HG02610 (cell line): ENCODE measurements at regions not wholly inside any gene's neighbourhood (a gene's known extent, or its start where the extent isn't known, plus 50 kb on each side); places are given as distances from the start of the nearest gene placed in this dataset.
"Not testable (repeated sequence)": the region's sequence is repeated elsewhere in the genome, so short reads cannot be mapped to it uniquely, and the experiment has no call there.

ENCODE experiments used
- ATAC-seq: cut with Tn5 transposase; IDR thresholded peaks from one replicate; pipeline ENCODE4 v1.9.1; 2021; ENCODE audit warnings: mild to moderate bottlenecking, moderate library complexity; ENCODE audit not compliant: unreplicated experiment

GRCh38 chr6:122145741-122146240 lies 253.7 kb upstream of the HSF2 start:
- no peak for ATAC-seq

- no peak for ATAC-seq
Observed at GRCh38 chr6:122147291-122147690, 252.2 kb upstream of the HSF2 start.

- ATAC-seq: no peak
Observed at GRCh38 chr6:122151066-122151465, 248.4 kb upstream of the HSF2 start.

- ATAC-seq: no peak
Observed at GRCh38 chr6:122151763-122152162, 247.7 kb upstream of the HSF2 start.

GRCh38 chr6:122153557-122153956 lies 245.9 kb upstream of the HSF2 start:
- ATAC-seq: no peak

GRCh38 chr6:122154155-122154554 lies 245.3 kb upstream of the HSF2 start:
- ATAC-seq: no peak

GRCh38 chr6:122154912-122155575 lies 244.4 kb upstream of the HSF2 start:
- no peak for ATAC-seq

- ATAC-seq: no peak
Observed at GRCh38 chr6:122161136-122161535, 238.3 kb upstream of the HSF2 start.

GRCh38 chr6:122165014-122165413 lies 234.4 kb upstream of the HSF2 start:
- no peak for ATAC-seq

- ATAC-seq: no peak
Observed at GRCh38 chr6:122170274-122170673, 229.2 kb upstream of the HSF2 start.

- no peak for ATAC-seq
Observed at GRCh38 chr6:122178988-122179387, 220.5 kb upstream of the HSF2 start.

- no peak for ATAC-seq
Observed at GRCh38 chr6:122180132-122180531, 219.3 kb upstream of the HSF2 start.

GRCh38 chr6:122182061-122182460 lies 217.4 kb upstream of the HSF2 start:
- no peak for ATAC-seq

GRCh38 chr6:122184401-122184827 lies 215.0 kb upstream of the HSF2 start:
- no peak for ATAC-seq

- not testable (repeated sequence) for ATAC-seq
Observed at GRCh38 chr6:122185458-122185857, 214.0 kb upstream of the HSF2 start.

- ATAC-seq: no peak
Observed at GRCh38 chr6:122187186-122187585, 212.3 kb upstream of the HSF2 start.

- ATAC-seq: no peak
Observed at GRCh38 chr6:122198922-122199321, 200.5 kb upstream of the HSF2 start.

GRCh38 chr6:122200440-122200839 lies 199.0 kb upstream of the HSF2 start:
- no peak for ATAC-seq

- no peak for ATAC-seq
Observed at GRCh38 chr6:122202576-122203137, 196.8 kb upstream of the HSF2 start.

- no peak for ATAC-seq
Observed at GRCh38 chr6:122207061-122207460, 192.4 kb upstream of the HSF2 start.

GRCh38 chr6:122207794-122208193 lies 191.7 kb upstream of the HSF2 start:
- ATAC-seq: no peak

- no peak for ATAC-seq
Observed at GRCh38 chr6:122214605-122215318, 184.7 kb upstream of the HSF2 start.
